PC-9 (cell line): ENCODE measurements at regions not wholly inside any gene's neighbourhood (a gene's known extent, or its start where the extent isn't known, plus 50 kb on each side); places are given as distances from the start of the nearest gene placed in this dataset.

ENCODE experiments used
- EZH2 ChIP-seq: fragments of 200-600 bp; sonication (generic); IDR thresholded peaks from 2 replicates; pipeline ENCODE4 v1.8.0; 2017; ENCODE audit warnings: antibody characterized with exemption, low read depth
- TF ChIP-seq, protein P1 (sequence below): fragments of 200-600 bp; sonication (generic); conservative IDR thresholded peaks from 2 replicates; pipeline ENCODE4 v1.6.1; 2017; ENCODE audit warnings: mixed run types, antibody characterized with exemption, mild to moderate bottlenecking, moderate library complexity

DNA sequence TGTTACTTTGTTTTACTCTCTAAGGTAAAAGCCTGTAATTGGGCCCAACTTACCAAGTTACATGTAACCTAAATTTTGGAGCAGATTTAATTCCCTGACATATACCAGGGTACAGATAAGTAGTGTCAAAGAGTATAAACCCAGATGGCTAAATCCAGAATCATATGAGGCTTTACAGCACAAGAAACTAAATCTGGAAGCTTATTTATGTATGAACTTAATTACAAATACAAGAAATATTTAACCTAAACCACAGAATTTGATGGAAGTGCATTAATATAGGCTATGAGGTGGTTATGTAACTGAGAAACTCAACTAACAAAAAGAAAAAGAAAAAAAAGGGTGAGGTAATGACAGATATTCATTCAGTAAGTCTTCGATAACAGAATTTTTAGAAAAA is 930.2 kb upstream of the ALCAM start:
- TF ChIP-seq, protein P1, sequence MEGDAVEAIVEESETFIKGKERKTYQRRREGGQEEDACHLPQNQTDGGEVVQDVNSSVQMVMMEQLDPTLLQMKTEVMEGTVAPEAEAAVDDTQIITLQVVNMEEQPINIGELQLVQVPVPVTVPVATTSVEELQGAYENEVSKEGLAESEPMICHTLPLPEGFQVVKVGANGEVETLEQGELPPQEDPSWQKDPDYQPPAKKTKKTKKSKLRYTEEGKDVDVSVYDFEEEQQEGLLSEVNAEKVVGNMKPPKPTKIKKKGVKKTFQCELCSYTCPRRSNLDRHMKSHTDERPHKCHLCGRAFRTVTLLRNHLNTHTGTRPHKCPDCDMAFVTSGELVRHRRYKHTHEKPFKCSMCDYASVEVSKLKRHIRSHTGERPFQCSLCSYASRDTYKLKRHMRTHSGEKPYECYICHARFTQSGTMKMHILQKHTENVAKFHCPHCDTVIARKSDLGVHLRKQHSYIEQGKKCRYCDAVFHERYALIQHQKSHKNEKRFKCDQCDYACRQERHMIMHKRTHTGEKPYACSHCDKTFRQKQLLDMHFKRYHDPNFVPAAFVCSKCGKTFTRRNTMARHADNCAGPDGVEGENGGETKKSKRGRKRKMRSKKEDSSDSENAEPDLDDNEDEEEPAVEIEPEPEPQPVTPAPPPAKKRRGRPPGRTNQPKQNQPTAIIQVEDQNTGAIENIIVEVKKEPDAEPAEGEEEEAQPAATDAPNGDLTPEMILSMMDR = no peak
- no peak for TF ChIP-seq EZH2
